IMR-90 (cell line): ENCODE measurements at regions not wholly inside any gene's neighbourhood (a gene's known extent, or its start where the extent isn't known, plus 50 kb on each side); places are given as distances from the start of the nearest gene placed in this dataset.

Experiments
- ATAC-seq: fragments of 200-7000 bp; cut with Tn5 transposase; 2 replicates; pipeline ENCODE4 v1.9.1; 2020; ENCODE audit warnings: low read depth, mild to moderate bottlenecking, moderate library complexity
- BruUV-seq: library from RNA; stranded (reverse); fragments of 400-500 nt; replicated peaks from 2 replicates; lab custom pipeline; 2021; lab: Mats Ljungman, UMichigan
- CTCF ChIA-PET: fragments of 300-600 bp; formaldehyde crosslinking; extraction: SDS; loops from one replicate; lab custom pipeline; 2021; ENCODE audit warnings: antibody characterized with exemption; lab: Yijun Ruan, JAX
- POLR2A ChIA-PET: fragments of 300-600 bp; sonication (Branson Sonifier 250); formaldehyde crosslinking; loops from one replicate; lab custom pipeline; 2022; ENCODE audit warnings: antibody characterized with exemption; ENCODE audit not compliant: unreplicated experiment; lab: Charles Lee
- DNase-seq: peaks from one replicate; pipeline ENCODE4 v3.0.0; 2013
- H2AFZ ChIP-seq: replicated peaks from 2 replicates; pipeline ENCODE3; 2013; ENCODE audit warnings: low read length, mild to moderate bottlenecking; ENCODE audit not compliant: poor library complexity
- H2AK5ac ChIP-seq: 2 replicates; pipeline ENCODE4 v1.6.1; 2013; ENCODE audit warnings: low read depth, low read length, inconsistent platforms
- H2AK9ac ChIP-seq: replicated peaks from 2 replicates; pipeline ENCODE3; 2013; ENCODE audit warnings: mild to moderate bottlenecking, low read depth, low read length, moderate library complexity; ENCODE audit not compliant: poor library complexity
- H2BK120ac ChIP-seq: 2 replicates; pipeline ENCODE4 v1.6.1; 2013; ENCODE audit warnings: low read depth, low read length, inconsistent platforms
- H2BK15ac ChIP-seq: 3 replicates; pipeline ENCODE4 v1.6.1; 2013; ENCODE audit warnings: low read depth, low read length, inconsistent platforms
- H2BK20ac ChIP-seq: 2 replicates; pipeline ENCODE4 v1.6.1; 2013; ENCODE audit warnings: low read depth, mild to moderate bottlenecking, inconsistent platforms, low read length, moderate library complexity
- H2BK5ac ChIP-seq: 2 replicates; pipeline ENCODE4 v1.6.1; 2013; ENCODE audit warnings: mild to moderate bottlenecking, low read depth, low read length, inconsistent platforms; ENCODE audit not compliant: poor library complexity, severe bottlenecking
- H3K14ac ChIP-seq: replicated peaks from 2 replicates; pipeline ENCODE4 v1.6.1; 2013; ENCODE audit warnings: low read depth, low read length, inconsistent platforms
- H3K18ac ChIP-seq: 2 replicates; pipeline ENCODE4 v1.6.1; 2013; ENCODE audit warnings: low read depth, low read length, control low read depth
- H3K23ac ChIP-seq: 2 replicates; pipeline ENCODE4 v1.6.1; 2013; ENCODE audit warnings: low read depth, low read length, inconsistent platforms
- H3K27ac ChIP-seq: 2 replicates; pipeline ENCODE4 v1.5.1; 2013; ENCODE audit warnings: mild to moderate bottlenecking, control low read depth, low read length; ENCODE audit not compliant: insufficient read depth
- H3K27me3 ChIP-seq: 2 replicates; pipeline ENCODE4 v1.6.1; 2013; ENCODE audit warnings: low read length; ENCODE audit not compliant: control insufficient read depth, insufficient read depth
- H3K36me3 ChIP-seq: 2 replicates; pipeline ENCODE4 v1.6.1; 2013; ENCODE audit warnings: low read length, mixed read lengths; ENCODE audit not compliant: control insufficient read depth, insufficient read depth
- H3K4ac ChIP-seq: 2 replicates; pipeline ENCODE4 v1.6.1; 2013; ENCODE audit warnings: low read depth, low read length, inconsistent platforms
- H3K4me1 ChIP-seq: 2 replicates; pipeline ENCODE4 v1.6.1; 2013; ENCODE audit warnings: low read length, mixed read lengths; ENCODE audit not compliant: control insufficient read depth, insufficient read depth
- H3K4me2 ChIP-seq: 2 replicates; pipeline ENCODE4 v1.6.1; 2013; ENCODE audit warnings: low read depth, mild to moderate bottlenecking, control low read depth, low read length, moderate library complexity
- H3K4me3 ChIP-seq: 2 replicates; pipeline ENCODE4 v1.5.1; 2013; ENCODE audit warnings: low read depth, mild to moderate bottlenecking, control low read depth, low read length, moderate library complexity; ENCODE audit not compliant: insufficient read depth
- H3K56ac ChIP-seq: 2 replicates; pipeline ENCODE4 v1.6.1; 2013; ENCODE audit warnings: low read length, inconsistent platforms; ENCODE audit not compliant: insufficient read depth; ENCODE audit errors: extremely low read depth
- H3K79me1 ChIP-seq, 2 experiments: 2 replicates each; pipeline ENCODE4 v1.6.1; 2013; ENCODE audit warnings: low read length in 2 of 2, inconsistent platforms in 1 of 2, low read depth in 1 of 2
- H3K9ac ChIP-seq: 2 replicates; pipeline ENCODE4 v1.6.1; 2013; ENCODE audit warnings: low read depth, low read length, control low read depth
- H3K9me1 ChIP-seq: 2 replicates; pipeline ENCODE4 v1.6.1; 2013; ENCODE audit warnings: low read length, inconsistent platforms; ENCODE audit not compliant: insufficient read depth
- H3K9me3 ChIP-seq: 2 replicates; pipeline ENCODE4 v1.6.1; 2013; ENCODE audit warnings: low read length; ENCODE audit not compliant: control insufficient read depth, insufficient read depth
- H4K20me1 ChIP-seq: 2 replicates; pipeline ENCODE4 v1.6.1; 2013; ENCODE audit warnings: low read length, inconsistent platforms; ENCODE audit not compliant: insufficient read depth
- H4K5ac ChIP-seq: 2 replicates; pipeline ENCODE4 v1.6.1; 2013; ENCODE audit warnings: mild to moderate bottlenecking, low read depth, low read length, control low read depth
- H4K8ac ChIP-seq, 2 experiments: 2 replicates each; pipeline ENCODE4 v1.6.1; 2013; ENCODE audit warnings: low read depth in 2 of 2, low read length in 2 of 2, control low read depth in 1 of 2, inconsistent platforms in 1 of 2
- H4K91ac ChIP-seq: 2 replicates; pipeline ENCODE4 v1.6.1; 2013; ENCODE audit warnings: low read depth, low read length, inconsistent platforms; ENCODE audit not compliant: insufficient read depth
- CEBPB ChIP-seq: IDR thresholded peaks from 2 replicates; pipeline ENCODE4 v1.6.1; 2012; ENCODE audit warnings: low read depth, low read length, improper control_type of control experiment
- CTCF ChIP-seq: conservative IDR thresholded peaks from 2 replicates; pipeline ENCODE4 v1.5.1; 2012; ENCODE audit warnings: mild to moderate bottlenecking, low read depth, low read length, improper control_type of control experiment
- FOS ChIP-seq: fragments of 150-350 bp; IDR thresholded peaks from 2 replicates; pipeline ENCODE4 v1.6.1; 2016; ENCODE audit warnings: low read depth, low read length
- MAFK ChIP-seq: IDR thresholded peaks from 2 replicates; pipeline ENCODE4 v1.6.1; 2012; ENCODE audit warnings: low read depth, low read length, improper control_type of control experiment
- MXI1 ChIP-seq: IDR thresholded peaks from 2 replicates; pipeline ENCODE4 v1.6.1; 2012; ENCODE audit warnings: low read depth, mild to moderate bottlenecking, low read length, moderate library complexity, borderline replicate concordance
- NFE2L2 ChIP-seq: fragments of 150-350 bp; IDR thresholded peaks from 2 replicates; pipeline ENCODE4 v1.6.1; 2016; ENCODE audit warnings: low read depth, mild to moderate bottlenecking, low read length
- POLR2A ChIP-seq: IDR thresholded peaks from 2 replicates; pipeline ENCODE4 v1.6.1; 2012; ENCODE audit warnings: mild to moderate bottlenecking, low read depth, low read length
- RCOR1 ChIP-seq: IDR thresholded peaks from 2 replicates; pipeline ENCODE4 v1.6.1; 2012; ENCODE audit warnings: mild to moderate bottlenecking, low read length, improper control_type of control experiment; ENCODE audit not compliant: insufficient replicate concordance
- RFX5 ChIP-seq: IDR thresholded peaks from 2 replicates; pipeline ENCODE4 v1.8.0; 2012; ENCODE audit warnings: low read depth, mild to moderate bottlenecking, low read length, moderate library complexity
- SMC3 ChIP-seq: fragments of 150-350 bp; IDR thresholded peaks from 2 replicates; pipeline ENCODE4 v1.6.1; 2016; ENCODE audit warnings: low read depth, mild to moderate bottlenecking, antibody characterized with exemption, low read length, moderate library complexity
- WGBS, 2 experiments: methylation state at CpG; one replicate each; pipeline versions ENCODE4 v1.1.5 to v1.1.7; 2013; ENCODE audit warnings: missing lambda C conversion rate in 2 of 2; ENCODE audit not compliant: insufficient read length in 1 of 2; ENCODE audit errors: extremely low coverage in 2 of 2; 5-methylcytosine and 5-hydroxymethylcytosine counted together
- dilution Hi-C: fragments of 300-500 bp; cut with HindIII; formaldehyde crosslinking; loops from one replicate; pipeline ENCODE4 v1.14.3; 2018; ENCODE audit warnings: low sequenced_read_pairs; ENCODE audit not compliant: unreplicated experiment
- in situ Hi-C: fragments of 300-500 bp; cut with MboI; formaldehyde crosslinking; loops from 3 replicates; pipeline ENCODE4 v1.14.3; 2019; ENCODE audit warnings: low sequenced_read_pairs, inconsistent platforms, mixed read lengths
- intact Hi-C: fragments of 100-400 bp; cut with micrococcal nuclease; formaldehyde crosslinking; loops from 2 replicates; pipeline ENCODE4 v1.10.0; 2022

- no peak overlapping the region for H3K4ac ChIP-seq
- ChIA-PET POLR2A (no interaction called here), CTCF (no interaction called here)
- H3K27me3 ChIP-seq = peaks cover 5% of the 10 kb centered on the region
- H4K91ac ChIP-seq = no peak overlapping the region
- no peaks in the 10 kb centered on the region for H3K9me1 ChIP-seq
- no peak overlapping the region for H3K14ac ChIP-seq
- H2AFZ ChIP-seq = no peak overlapping the region
- no peak for ATAC-seq
- H3K36me3 ChIP-seq = no peaks in the 10 kb centered on the region
- H4K8ac ChIP-seq = no peak overlapping the region
- H4K20me1 ChIP-seq = no peaks in the 10 kb centered on the region
- H3K23ac ChIP-seq = no peak overlapping the region
- H3K9me3 ChIP-seq = peaks cover 16% of the 10 kb centered on the region
- H3K56ac ChIP-seq = no peak overlapping the region
- no peak overlapping the region for H3K9ac ChIP-seq
- H2AK5ac ChIP-seq = no peak overlapping the region
- dilution Hi-C loops = no loop called here
- H2AK9ac ChIP-seq = no peak overlapping the region
- no peaks in the 10 kb centered on the region for H3K79me1 ChIP-seq
- WGBS, 2 experiments = no CpG with 5 or more reads among the region's 1 CpG
- in situ Hi-C loops = no loop called here
- DNase-seq = no peak
- no peak overlapping the region for H2BK120ac ChIP-seq
- no peak overlapping the region for H2BK5ac ChIP-seq
- no TSS peak for BruUV-seq
- no peak overlapping the region for H4K5ac ChIP-seq
- TF ChIP-seq CEBPB (no peak), SMC3 (no peak), FOS (no peak), NFE2L2 (no peak), RCOR1 (no peak), CTCF (no peak), RFX5 (no peak), POLR2A (no peak), MAFK (no peak), MXI1 (no peak)
- peaks cover 2% of the 10 kb centered on the region; the same call in 1 of the 2 replicates for H3K4me1 ChIP-seq
- intact Hi-C loops = no loop called here
- no peak overlapping the region for H3K18ac ChIP-seq
- H2BK15ac ChIP-seq = no peak overlapping the region
- H2BK20ac ChIP-seq = no peak overlapping the region
- H3K27ac ChIP-seq = no peak overlapping the region
- no peak overlapping the region for H3K4me2 ChIP-seq
- no peak overlapping the region for H3K4me3 ChIP-seq
Observed at GRCh38 chr22:44375451-44375850, 62.7 kb upstream of the SHISAL1 start.
